AG04449 (cell line): ENCODE measurements at regions not wholly inside any gene's neighbourhood (a gene's known extent, or its start where the extent isn't known, plus 50 kb on each side); places are given as distances from the start of the nearest gene placed in this dataset.

Experiments used
- CTCF ChIA-PET: fragments of 350-600 bp; formaldehyde crosslinking; extraction: SDS; loops from one replicate; lab custom pipeline; 2021; ENCODE audit warnings: antibody characterized with exemption; lab: Yijun Ruan, JAX
- POLR2A ChIA-PET: fragments of 400-600, 350-600 bp; formaldehyde crosslinking; extraction: SDS; loops from one replicate; lab custom pipeline; 2020; ENCODE audit warnings: antibody characterized with exemption, inconsistent platforms; lab: Yijun Ruan, JAX
- DNase-seq: peaks from one replicate; pipeline ENCODE4 v3.0.0-alpha.2; 2010; ENCODE audit warnings: low read depth, low spot score
- H3K4me3 ChIP-seq: 2 replicates; pipeline ENCODE4 v1.5.1; 2011; ENCODE audit warnings: low read depth, mild to moderate bottlenecking, control low read depth, low read length
- CTCF ChIP-seq: IDR thresholded peaks from one replicate; pipeline ENCODE4 v1.5.1; 2011; ENCODE audit warnings: mild to moderate bottlenecking, moderate library complexity, low read length, control low read depth, inconsistent platforms; ENCODE audit not compliant: insufficient read depth; ENCODE audit errors: missing control alignments

GRCh38 chr22:23410411-23410810, 169.7 kb downstream of the IGLL1 start:
- POLR2A ChIA-PET, result no interaction called here
- CTCF ChIA-PET, result no interaction called here
- no peak overlapping the region for H3K4me3 ChIP-seq
- no peak for TF ChIP-seq CTCF
- no peak for DNase-seq

- POLR2A ChIA-PET, result no interaction called here
- DNase-seq, result no peak
- CTCF ChIA-PET, result no interaction called here
- no peak for TF ChIP-seq CTCF
- no peak overlapping the region for H3K4me3 ChIP-seq
Measured at GRCh38 chr22:23409976-23410375, 170.1 kb downstream of the IGLL1 start.

GRCh38 chr22:23408321-23408720, 171.8 kb downstream of the IGLL1 start:
- no peak for DNase-seq
- TF ChIP-seq CTCF, result no peak
- CTCF ChIA-PET, result interaction anchor here (1.2 kb wide), 1 partner anchor 23 kb away, joined by 3 read pairs; no protein-coding TSS in a partner anchor
- no peak overlapping the region for H3K4me3 ChIP-seq
- POLR2A ChIA-PET, result no interaction called here

GRCh38 chr22:23405366-23405851, 174.7 kb downstream of the IGLL1 start:
- no peak for DNase-seq
- no peak for TF ChIP-seq CTCF
- H3K4me3 ChIP-seq, result no peak overlapping the region
- CTCF ChIA-PET, result interaction anchor here (1.0 to 1.4 kb wide), 3 partner anchors 20 to 136 kb away, joined by 3 read pairs; no protein-coding TSS in a partner anchor
- POLR2A ChIA-PET, result no interaction called here

GRCh38 chr22:23404689-23405365, 175.3 kb downstream of the IGLL1 start:
- CTCF ChIA-PET, result interaction anchor here (1.0 to 1.4 kb wide), 5 partner anchors 9 to 137 kb away, joined by 3 read pairs; no protein-coding TSS in a partner anchor
- POLR2A ChIA-PET, result no interaction called here
- no peak for TF ChIP-seq CTCF
- H3K4me3 ChIP-seq, result no peak overlapping the region
- DNase-seq, result no peak
